GM21360 (cell line): ENCODE measurements at regions not wholly inside any gene's neighbourhood (a gene's known extent, or its start where the extent isn't known, plus 50 kb on each side); places are given as distances from the start of the nearest gene placed in this dataset.
A peak's percentile ranks its signal among the peaks of the same experiment; 100 is the strongest.
"Not testable (repeated sequence)": the region's sequence is repeated elsewhere in the genome, so short reads cannot be mapped to it uniquely, and the experiment has no call there.

Experiments used
- ATAC-seq: cut with Tn5 transposase; IDR thresholded peaks from one replicate; pipeline ENCODE4 v1.9.1; 2021; ENCODE audit warnings: mild to moderate bottlenecking, moderate library complexity; ENCODE audit not compliant: unreplicated experiment

DNA sequence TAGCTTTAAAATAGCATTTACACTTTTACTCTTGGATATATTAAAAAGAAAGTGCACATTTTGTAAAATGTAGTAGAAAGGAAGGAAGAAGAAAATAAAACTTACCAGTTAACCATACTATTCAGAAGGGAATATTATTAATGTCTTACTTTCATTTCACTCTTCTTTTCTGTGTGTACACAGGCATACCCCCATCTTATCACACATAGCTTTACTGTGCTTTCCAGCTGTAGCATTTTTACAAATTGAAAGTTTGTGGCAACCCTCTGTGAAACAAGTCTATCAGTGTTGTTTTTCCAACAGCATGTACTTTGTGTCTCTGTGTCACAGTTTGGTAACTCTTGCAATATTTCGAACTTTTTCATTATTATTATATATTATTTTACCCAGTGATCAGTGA, 314.5 kb downstream of the UTRN start:
- ATAC-seq: no peak

DNA sequence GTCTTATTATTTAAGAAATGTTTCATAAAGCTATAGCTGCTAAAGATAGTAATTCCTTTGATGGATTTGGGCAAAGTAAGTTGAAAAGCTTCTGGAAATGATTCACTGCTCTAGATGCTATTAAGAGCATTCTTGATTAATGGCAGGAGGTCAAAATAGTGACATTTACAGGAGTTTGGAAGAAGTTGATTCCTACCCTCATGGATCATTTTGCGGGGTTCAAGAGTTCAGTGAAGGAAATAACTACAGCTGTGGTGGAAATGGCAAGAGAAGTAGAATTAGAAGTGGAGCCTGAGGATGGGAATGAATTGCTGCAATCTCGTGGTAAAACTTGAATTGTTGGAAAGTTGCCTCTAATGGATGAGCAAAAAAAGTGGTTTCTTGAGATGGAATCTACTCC, 316.1 kb downstream of the UTRN start:
- ATAC-seq: no peak

DNA sequence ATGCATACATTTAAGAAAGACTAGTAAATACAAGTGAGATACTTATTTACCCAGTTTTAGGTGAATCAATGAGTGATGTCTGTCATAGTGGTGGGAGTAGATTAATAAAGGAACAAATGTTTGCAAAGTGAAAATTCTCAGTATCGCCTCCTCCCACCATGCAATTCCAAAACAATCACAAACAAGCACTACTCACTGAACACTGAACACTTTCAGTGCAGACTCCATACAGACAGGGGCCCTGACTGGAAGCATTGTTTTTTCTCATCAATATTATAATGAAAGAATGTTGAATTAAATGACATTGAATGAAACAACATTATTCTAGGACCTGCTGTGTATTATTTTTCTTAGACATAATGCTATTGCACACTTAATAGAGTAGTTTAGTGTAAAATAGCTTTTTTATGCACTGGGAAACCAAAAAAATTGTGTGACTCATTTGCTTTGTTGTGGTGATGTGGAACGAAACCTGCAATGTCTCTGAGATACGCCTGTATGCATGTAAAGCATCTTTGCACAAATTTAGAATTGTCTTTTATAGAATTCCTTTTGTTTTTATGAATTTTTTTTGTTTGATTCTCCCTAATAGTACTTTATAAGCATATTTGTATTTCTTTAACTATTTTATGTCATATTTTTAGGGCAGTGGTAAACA, 317.5 kb downstream of the UTRN start:
- ATAC-seq: no peak

DNA sequence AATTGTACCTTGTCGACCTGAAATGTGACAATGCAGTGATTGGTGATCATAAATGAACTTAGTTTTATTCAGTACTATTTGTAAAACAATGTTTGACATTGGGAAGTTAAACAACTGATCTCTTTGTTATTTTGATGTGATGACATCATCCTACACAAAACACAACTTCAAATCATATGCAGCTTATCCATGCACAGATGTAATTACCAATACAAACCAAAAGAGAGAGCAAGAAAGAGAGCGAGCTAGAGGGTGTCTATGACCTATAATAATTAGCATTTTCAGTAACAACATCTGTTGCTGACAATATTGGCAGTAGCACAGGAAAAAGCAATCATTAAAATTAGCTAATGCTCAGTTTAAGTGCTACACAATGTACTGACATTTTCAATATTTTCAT, 320.9 kb downstream of the UTRN start:
- no peak for ATAC-seq

DNA sequence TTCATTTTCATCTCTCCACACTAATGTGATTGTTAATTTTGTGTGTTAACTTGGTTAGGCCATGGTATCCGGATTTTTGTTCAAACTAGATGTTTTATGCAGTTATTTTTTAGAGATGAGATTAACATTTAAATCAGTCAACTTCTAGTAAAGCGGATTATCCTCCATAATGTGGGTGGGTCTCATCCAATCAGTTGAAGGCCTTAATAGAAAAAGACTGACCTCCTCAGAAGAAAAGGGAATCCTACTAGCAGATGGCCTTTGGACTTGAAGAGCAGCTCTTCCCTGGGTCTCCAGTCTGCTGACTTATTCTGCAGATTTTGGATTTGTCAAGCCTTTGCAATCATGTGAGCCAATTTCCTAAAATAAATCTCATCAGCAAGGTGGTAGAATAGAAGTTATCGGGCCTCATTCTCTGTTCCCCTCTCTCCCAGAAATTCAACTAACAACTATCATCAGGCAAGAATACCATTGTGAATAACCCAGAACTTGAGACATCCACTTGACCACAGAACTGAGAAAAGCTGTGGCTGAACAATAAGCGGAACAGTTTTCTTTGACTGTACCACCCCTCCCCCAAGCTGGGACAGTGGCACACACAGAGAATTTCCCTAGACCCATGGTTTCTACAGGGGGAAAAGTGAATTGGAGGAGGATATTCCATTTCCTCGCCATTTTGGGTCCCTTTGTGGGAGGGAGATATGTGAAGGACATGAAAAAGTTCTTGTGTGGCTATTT, 323.0 kb downstream of the UTRN start:
- ATAC-seq: no peak

DNA sequence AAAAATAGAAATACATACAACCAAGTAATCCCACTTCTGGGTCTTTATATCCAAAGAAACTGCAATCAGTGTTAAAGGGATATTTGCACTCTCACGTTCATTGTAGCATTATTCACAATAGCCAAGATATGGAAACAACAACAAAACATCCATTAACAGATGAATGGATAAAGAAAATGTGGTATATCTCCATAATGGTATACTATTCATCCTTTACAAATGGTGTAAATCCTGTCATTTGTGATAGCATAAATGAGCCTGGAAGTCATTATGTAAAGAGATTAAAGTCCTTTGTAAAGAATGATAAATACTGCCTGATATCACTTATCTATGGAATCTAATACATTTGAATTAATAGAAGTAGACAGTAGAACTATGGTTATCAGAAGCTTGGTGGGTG, 327.7 kb downstream of the UTRN start:
- ATAC-seq: no peak

DNA sequence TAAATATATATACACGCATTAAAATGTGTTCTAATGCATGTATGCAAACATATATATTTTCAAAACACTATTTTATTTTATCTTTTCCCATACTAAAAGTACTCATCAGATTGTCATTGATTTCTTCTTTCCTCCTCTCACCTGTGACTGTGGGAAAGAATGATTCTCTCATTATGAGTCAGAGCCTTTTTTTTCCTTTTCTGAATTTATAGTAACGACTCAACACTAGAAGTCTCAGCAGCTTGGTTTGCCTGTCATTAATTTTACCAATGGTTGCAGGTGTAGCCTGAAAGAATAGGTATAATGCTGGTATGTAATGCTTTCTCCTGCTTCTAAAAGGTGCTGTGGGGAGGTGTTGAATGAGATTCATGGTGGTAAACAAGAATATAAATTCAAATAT, 328.7 kb downstream of the UTRN start:
- peak; percentile 52 for ATAC-seq

DNA sequence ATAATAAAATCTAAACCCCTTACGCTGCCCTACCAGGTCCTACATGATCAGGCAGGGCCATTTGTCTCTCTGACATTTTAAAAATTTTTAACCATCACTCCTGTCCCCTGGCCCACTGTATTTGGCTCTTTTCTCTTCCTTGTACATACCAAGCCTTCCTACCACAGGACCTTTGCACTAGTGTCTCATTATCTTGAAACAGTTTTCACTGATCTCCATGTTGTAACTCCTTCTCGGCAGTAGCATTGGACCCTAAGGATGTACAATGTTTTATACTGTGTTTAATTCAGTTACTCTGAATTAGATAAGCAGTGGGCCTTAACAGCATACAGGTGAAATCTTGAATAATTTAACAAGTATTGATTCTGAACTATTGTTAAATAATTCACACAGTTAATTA, 330.7 kb downstream of the UTRN start:
- no peak for ATAC-seq

DNA sequence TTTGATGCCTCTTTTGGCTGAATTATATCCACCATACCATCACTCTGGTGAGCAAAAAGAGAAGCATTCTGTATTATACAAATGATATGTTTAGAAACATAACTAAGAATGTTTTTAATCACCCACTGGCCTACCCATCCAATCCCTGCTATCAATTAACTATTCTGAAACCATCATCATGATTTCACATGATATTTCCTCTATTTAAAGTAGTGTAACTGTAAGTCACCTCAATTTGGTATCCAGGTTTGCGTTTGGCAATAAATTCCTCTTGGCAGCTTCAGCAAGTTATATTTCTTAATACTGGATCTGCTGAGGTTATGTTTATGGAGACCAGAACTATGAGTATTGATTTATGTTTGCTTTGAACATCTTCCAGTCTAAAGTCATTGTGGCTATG, 332.1 kb downstream of the UTRN start:
- ATAC-seq: no peak

DNA sequence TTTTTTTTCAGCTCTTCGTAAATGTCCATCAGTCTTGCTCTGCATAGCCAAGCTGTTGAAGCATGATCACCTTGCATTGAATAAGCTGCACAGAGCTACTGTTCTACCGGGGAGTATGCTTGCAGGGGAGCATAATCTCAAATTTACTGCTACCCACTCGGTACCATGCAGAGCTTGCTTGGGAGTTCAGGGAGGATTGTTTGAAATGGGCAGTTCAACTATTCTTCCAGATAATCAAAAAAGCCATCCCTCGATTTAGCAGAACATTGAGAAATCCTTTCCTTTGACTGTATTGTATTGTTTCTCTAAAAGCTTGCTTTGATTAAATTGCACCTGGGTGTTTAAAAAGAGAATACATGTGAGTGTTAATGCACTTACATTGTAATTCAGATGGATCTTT, 332.6 kb downstream of the UTRN start:
- ATAC-seq: no peak

DNA sequence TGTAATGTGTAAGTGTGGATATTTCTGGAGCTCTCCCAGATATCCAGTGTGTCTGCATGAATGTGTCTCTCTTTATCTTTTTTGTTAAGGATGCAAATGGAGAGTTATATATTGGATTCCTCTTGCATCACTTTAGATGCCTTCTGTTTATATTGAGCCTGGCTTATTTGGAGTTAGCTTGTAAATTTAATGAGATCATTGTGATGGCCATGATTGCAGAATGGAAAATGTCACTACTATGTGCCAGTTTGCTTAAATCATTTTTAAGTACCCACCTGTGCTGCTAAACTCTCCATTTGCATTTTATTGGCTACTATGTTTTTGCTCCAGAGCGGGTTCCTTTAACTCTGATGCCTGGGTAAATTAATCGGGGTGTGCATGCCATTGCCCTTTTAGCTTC, 334.8 kb downstream of the UTRN start:
- no peak for ATAC-seq

DNA sequence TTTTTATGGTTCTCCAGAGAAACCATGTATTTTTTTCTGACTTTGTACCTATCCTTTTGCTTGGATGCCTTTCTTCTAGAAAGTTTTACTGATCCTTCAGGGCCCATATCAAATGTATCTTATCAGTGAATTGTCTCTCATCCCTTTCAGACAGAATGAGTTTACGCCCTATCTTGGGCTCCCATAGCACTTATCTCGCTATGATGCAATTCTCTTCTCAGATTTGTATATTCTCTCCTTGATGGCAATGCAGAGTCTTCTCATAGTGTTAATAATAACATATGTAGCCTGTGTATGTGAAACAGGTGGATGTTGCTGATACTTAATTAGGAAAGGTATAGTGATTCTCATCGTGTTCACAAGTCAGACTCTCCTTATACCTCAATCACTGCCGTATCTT, 336.2 kb downstream of the UTRN start:
- no peak for ATAC-seq

DNA sequence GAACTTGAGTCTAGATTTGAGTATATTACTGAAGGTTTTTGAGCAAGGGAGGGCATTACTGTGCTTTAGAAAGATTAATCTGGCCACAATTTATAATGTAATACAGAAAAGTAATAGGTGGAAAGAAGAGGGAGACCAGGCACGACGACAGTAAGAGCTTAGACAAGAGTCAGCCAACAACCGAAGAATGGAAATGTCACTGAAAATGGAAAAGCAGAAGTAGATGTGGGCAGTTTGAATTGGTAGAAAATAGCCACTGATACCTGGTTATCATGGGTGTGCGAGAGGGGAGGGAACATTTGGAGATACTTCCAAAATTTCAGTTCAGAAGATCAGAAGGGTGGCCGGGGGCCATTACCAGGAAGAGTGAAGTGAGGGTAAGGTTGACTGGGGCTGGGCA, 339.1 kb downstream of the UTRN start:
- ATAC-seq: no peak

DNA sequence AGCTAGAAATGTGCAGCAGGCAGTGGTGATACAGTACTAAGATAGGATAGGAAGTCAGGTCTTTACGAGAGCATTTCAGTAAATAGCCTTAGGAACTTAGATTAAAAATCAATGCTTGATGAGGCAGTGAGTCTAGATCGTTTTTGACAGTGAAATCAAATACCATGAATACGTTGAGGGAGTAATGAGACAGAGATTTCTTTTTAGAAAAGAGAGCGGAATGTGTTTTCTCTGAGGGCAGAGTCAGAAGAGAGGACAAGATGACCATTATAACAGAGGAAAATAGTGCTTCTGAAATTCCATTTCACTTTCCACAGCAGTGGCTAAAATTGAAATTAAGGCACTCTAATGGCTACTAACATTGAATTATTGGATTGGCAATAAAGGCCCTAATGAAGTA, 339.6 kb downstream of the UTRN start:
- no peak for ATAC-seq

DNA sequence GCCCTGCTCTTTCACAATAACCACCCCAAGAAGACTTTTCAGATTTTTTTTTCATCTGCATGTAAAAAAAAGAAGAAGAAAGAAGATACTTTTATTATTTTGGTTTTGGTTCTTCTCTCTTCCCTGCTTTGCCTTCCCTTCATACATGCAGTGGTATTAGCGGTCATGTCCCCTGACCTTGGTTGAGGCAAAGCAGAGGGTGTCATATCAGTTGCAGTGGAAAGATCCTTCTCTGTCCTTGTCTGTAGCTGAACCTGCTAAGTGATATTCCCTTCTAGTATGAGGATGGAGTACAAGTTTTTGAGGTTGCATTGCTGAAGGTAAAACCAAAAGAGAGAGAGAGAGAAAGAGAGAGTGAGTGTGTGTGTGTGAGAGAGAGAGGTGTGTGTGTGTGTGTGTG, 345.7 kb downstream of the UTRN start:
- ATAC-seq: no peak

DNA sequence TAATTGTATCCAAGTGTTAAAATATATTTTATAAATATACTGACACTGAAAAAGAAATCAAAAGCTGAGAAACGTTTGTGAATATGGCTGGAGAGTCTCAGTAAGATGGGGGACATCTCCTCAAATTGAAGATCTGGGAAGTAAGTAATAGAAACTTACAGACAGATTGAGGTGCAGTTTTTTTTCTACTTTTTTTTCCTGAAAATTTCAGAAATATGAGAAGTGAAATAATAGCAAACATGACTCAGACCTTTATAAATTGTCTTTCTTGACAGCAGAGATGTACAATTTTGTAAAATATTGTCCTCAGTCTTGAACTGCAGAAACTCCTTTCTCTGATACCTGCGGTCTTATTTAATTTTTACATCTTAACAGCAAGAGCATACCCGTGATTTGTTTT, 347.1 kb downstream of the UTRN start:
- no peak for ATAC-seq

DNA sequence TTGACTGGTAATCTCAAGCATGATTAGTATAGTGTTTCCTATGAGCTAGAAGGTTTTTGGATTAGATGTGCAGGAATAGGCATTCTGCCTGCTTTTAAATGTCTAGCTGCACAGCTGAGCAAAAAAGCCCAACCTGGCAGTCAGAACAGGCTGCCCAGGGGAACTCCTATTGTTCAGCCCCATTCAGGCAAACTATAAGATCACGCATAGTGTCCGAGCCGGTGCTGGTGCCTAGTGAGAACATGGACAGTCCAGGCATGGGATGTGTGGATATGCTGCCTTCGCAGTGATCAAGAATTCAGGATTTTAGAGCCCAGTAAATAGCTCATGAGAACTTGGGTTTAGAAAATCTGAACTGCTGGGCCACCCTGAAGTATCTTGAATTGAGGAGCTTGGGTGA, 348.8 kb downstream of the UTRN start:
- no peak for ATAC-seq

DNA sequence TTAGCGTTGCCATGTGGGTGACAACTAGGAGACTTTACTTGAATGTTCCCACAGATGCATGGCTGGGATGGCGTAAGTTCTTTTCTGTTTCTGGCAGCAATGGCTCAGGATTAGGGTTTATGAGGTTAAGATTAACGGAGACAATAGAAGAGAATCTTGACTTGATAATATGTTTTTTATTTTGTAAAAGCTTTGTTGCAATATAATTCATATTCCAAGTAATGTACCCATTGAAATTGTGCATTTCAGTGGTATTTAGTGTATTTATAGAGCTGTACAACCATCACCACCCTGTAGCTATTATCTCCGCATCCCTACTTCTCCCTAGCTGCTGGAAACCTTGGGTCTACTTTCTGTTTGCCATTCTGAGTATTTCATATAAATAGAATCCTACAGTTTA, 349.2 kb downstream of the UTRN start:
- no peak for ATAC-seq

DNA sequence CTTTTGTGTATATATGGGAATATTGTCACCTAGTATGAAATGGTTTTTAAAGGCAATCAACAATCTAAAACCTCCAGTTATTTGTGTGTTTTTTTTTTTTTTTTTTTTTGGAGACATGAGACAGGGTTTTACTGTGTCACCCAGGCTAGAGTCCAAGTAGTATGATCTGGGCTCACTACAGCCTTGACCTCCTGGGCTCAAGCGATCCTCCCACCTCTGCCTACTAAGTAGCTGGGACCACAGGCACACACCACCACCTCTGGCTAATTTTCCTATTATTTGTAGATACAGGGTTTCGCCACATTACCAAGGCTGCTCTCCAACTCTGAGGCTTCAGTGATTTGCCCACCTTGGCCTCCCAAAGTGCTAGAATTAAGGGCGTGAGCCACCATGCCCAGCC, 349.9 kb downstream of the UTRN start:
- no peak for ATAC-seq

DNA sequence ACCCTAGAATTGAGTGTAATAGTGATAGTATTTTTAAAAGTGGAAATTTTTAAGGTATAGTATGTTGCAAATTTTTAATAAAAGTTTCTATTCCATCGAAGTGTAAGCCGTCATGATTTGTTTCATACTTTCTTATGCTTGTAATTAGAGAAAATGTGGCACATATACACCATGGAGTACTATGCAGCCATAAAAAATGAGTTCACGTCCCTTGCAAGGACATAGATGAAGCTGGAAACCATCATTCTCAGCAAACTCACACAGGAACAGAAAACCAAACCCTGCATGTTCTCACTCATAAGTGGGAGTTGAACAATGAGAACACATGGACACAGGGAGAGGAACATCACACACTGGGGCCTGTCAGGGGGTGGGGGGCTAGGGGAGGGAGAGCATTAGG, 350.9 kb downstream of the UTRN start:
- ATAC-seq: not testable (repeated sequence)

DNA sequence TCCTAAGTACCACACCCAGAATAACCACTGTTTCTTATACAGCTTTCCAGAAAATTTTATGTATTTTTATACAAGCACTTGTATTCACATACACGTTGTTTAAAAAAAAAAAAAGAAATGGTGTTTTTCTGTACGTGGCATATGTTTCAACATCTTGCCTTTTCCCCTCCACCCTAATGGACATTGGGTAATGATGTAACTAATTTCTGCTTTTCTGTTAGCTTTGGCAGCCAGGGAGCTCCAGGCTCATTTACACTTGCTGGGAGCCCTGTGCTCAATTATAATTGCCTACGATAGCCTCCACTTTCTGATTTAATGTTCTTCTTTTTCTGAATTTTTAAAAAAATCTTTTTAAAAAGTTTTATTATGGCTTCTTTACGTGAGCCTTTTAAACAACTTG, 352.4 kb downstream of the UTRN start:
- no peak for ATAC-seq

DNA sequence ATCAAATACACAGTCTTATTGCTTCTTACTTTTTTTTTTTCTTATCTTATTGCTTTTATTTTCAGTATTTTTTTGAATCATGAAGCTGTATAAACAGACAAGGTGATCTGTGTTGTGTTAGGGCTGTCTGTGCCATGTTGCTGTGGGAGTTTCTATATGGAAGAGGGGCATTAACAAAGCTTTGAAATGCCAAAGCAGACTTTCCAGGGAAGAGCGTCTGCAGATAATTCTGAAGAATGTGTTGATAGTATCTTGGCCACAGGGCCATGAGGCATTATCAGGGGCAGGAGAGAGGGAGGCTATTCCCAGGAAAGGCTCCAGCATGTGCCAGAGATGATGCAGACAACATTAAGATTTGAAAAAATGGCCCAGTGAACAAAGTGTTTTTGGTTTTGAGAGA, 354.5 kb downstream of the UTRN start:
- no peak for ATAC-seq

DNA sequence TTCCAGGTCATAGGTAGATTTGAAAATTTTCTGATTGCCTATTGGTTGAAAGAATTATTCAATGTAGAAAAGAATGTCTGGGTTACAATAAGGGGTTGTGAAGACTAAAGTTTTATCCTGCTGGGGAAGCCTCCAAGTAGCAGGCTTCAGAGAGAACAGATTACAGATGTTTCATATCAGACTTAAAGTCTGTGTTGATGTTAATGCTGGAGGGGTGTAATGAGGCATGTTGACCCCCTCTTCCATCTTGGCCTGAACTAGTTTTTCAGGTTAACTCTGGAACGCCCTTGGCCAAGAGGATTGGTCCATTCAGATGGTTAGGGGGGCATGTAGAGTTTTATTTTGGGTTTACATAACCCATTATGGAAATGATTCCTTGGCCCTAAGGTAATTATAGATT, 356.2 kb downstream of the UTRN start:
- ATAC-seq: no peak
